ENCODE measurements at regions not wholly inside any gene's neighbourhood (a gene's known extent, or its start where the extent isn't known, plus 50 kb on each side); places are given as distances from the start of the nearest gene placed in this dataset.

DNA sequence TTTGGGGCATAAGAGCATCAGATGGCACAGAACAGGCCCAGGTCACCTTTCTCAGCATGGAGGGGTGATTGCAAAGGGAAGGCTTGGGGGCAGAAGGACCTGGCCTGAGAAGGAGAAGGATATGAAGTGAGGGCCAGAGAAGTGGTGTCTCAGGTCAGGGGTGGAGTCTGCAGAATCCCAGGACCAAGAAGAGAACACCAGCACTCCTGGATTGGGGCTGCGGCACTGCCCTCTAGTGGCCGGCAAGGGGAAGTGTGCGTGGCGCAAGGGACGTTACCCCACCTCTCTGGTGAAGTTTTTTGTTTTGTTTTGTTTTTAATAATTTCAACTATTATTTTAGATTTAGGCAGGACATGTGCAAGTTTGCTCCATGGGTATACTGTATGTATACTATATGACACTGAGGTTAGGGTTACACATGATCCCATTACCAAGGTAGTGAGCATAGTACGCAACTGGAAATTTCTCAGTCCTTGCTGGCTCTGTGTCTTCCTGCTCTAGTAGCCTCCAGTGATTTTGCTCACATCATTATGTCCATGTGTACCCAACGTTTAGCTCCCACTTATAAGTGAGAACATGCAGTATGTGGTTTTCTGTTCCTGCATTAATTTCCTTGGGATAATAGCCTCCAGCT, 1548.6 kb downstream of the EFNA5 start:
- Histone ChIP-seq H3K79me2 (ENCODE audit: insufficient read depth, low read length) (no peaks in the 10 kb centered on the region), H3K9me2 (ENCODE audit: insufficient read depth) (no peaks in the 10 kb centered on the region), H3K9me3 (ENCODE audit: control insufficient read depth in 1 of 2, insufficient read depth in 1 of 2, low read depth in 1 of 2, low read length in 2 of 2) (no peaks in the 10 kb centered on the region), H4K20me1 (ENCODE audit: insufficient read depth) (no peaks in the 10 kb centered on the region), H3K27me3 (ENCODE audit: insufficient read depth, low read length) (no peaks in the 10 kb centered on the region), H2AFZ (ENCODE audit: low read depth, low read length, poor library complexity, severe bottlenecking) (peak overlapping the region; percentile 97), H3K4me2 (ENCODE audit: low read length) (no peak overlapping the region), H3K9ac (ENCODE audit: low read length) (no peak overlapping the region), H3K4me3 (replicated peaks in 1 of 2; ENCODE audit: low read depth in 1 of 2, low read length in 2 of 2) (no peak overlapping the region), H3K36me3 (ENCODE audit: control insufficient read depth in 1 of 2, insufficient read depth in 2 of 2, low read length in 2 of 2) (no peaks in the 10 kb centered on the region), H3K27ac (ENCODE audit: low read depth, low read length) (no peak overlapping the region), H3K4me1 (ENCODE audit: control insufficient read depth in 1 of 2, insufficient read depth in 2 of 2, low read length in 2 of 2) (no peaks in the 10 kb centered on the region)
- TF ChIP-seq ZFX (IDR thresholded peaks at IDR 0.05): no peak
- TF ChIP-seq POLR2AphosphoS5 (IDR thresholded peaks at IDR 0.05; ENCODE audit: low read depth, low read length): no peak
- no peak for TF ChIP-seq EZH2 (IDR thresholded peaks at IDR 0.05)
- TF ChIP-seq RAD21 (IDR thresholded peaks at IDR 0.05; ENCODE audit: low read depth): peak; percentile 69
- TF ChIP-seq, protein P1, sequence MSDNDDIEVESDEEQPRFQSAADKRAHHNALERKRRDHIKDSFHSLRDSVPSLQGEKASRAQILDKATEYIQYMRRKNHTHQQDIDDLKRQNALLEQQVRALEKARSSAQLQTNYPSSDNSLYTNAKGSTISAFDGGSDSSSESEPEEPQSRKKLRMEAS (IDR thresholded peaks at IDR 0.05): no peak
- TF ChIP-seq, protein P2, sequence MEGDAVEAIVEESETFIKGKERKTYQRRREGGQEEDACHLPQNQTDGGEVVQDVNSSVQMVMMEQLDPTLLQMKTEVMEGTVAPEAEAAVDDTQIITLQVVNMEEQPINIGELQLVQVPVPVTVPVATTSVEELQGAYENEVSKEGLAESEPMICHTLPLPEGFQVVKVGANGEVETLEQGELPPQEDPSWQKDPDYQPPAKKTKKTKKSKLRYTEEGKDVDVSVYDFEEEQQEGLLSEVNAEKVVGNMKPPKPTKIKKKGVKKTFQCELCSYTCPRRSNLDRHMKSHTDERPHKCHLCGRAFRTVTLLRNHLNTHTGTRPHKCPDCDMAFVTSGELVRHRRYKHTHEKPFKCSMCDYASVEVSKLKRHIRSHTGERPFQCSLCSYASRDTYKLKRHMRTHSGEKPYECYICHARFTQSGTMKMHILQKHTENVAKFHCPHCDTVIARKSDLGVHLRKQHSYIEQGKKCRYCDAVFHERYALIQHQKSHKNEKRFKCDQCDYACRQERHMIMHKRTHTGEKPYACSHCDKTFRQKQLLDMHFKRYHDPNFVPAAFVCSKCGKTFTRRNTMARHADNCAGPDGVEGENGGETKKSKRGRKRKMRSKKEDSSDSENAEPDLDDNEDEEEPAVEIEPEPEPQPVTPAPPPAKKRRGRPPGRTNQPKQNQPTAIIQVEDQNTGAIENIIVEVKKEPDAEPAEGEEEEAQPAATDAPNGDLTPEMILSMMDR (IDR thresholded peaks at IDR 0.05 in 2 of 3, conservative IDR thresholded peaks at IDR 0.05 in 1 of 3; ENCODE audit: borderline replicate concordance in 1 of 3, insufficient read depth in 1 of 3, low read depth in 2 of 3, low read length in 2 of 3): peak; percentile 25 to 96 (median 96); a peak in 5 of 6 replicates
- TF ChIP-seq POLR2A (IDR thresholded peaks at IDR 0.05; ENCODE audit: borderline replicate concordance, extremely low read depth, insufficient read depth, insufficient read length): no peak
- peak; percentile 96 for ATAC-seq
- POLR2A ChIA-PET: no interaction called here
- RAD21 ChIA-PET (ENCODE audit: low non-redundant PET in 1 of 2, low total read pairs in 2 of 2, uncharacterized antibody in 2 of 2, unreplicated experiment in 2 of 2): no interaction called here
- intact Hi-C loops (cut with micrococcal nuclease): loop anchor here (5.0 to 10.0 kb wide), 2 partner anchors 617 to 1550 kb away; partner anchors contain the start of gene EFNA5
- CTCF ChIA-PET: no interaction called here
- DNase-seq (ENCODE audit: low read depth, low spot score): peak; percentile 8
- BruUV-seq (replicated peaks): no TSS peak

DNA sequence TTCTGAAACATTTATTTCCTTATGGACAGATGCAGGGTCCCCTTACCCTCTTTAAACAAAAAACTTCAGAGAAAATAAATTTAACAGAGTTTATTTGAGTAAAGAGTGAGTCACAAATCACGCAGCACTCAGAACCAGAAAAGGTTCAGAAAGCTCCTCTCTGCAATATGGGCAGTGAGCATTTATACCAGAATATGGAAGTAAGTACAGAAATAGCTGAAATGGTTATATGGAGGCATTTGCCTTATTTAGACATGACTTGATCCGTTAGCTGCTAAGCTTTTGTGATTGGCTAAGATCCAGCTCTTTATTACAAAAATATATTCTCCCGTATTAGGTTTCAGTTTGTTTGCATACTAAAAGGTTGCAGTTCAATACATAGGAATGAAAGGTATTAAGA, 1554.1 kb downstream of the EFNA5 start:
- H3K9ac ChIP-seq (ENCODE audit: low read length): no peak overlapping the region
- H3K4me2 ChIP-seq (ENCODE audit: low read length): no peak overlapping the region
- no peaks in the 10 kb centered on the region for H3K36me3 ChIP-seq (ENCODE audit: control insufficient read depth in 1 of 2, insufficient read depth in 2 of 2, low read length in 2 of 2)
- intact Hi-C loops (cut with micrococcal nuclease): no loop called here
- no peak for DNase-seq (ENCODE audit: low read depth, low spot score)
- H3K9me2 ChIP-seq (ENCODE audit: insufficient read depth): no peaks in the 10 kb centered on the region
- no peak overlapping the region for H2AFZ ChIP-seq (ENCODE audit: low read depth, low read length, poor library complexity, severe bottlenecking)
- no peak overlapping the region for H3K27ac ChIP-seq (ENCODE audit: low read depth, low read length)
- no peaks in the 10 kb centered on the region for H3K4me1 ChIP-seq (ENCODE audit: control insufficient read depth in 1 of 2, insufficient read depth in 2 of 2, low read length in 2 of 2)
- no TSS peak for BruUV-seq (replicated peaks)
- H3K4me3 ChIP-seq (replicated peaks in 1 of 2; ENCODE audit: low read depth in 1 of 2, low read length in 2 of 2): no peak overlapping the region
- CTCF ChIA-PET: no interaction called here
- no peaks in the 10 kb centered on the region for H4K20me1 ChIP-seq (ENCODE audit: insufficient read depth)
- no peaks in the 10 kb centered on the region for H3K9me3 ChIP-seq (ENCODE audit: control insufficient read depth in 1 of 2, insufficient read depth in 1 of 2, low read depth in 1 of 2, low read length in 2 of 2)
- RAD21 ChIA-PET (ENCODE audit: low non-redundant PET in 1 of 2, low total read pairs in 2 of 2, uncharacterized antibody in 2 of 2, unreplicated experiment in 2 of 2): no interaction called here
- no peaks in the 10 kb centered on the region for H3K79me2 ChIP-seq (ENCODE audit: insufficient read depth, low read length)
- ATAC-seq: no peak
- H3K27me3 ChIP-seq (ENCODE audit: insufficient read depth, low read length): no peaks in the 10 kb centered on the region
- POLR2A ChIA-PET: no interaction called here
- TF ChIP-seq, protein P1 (IDR thresholded peaks at IDR 0.05): no peak
- TF ChIP-seq SRF (IDR thresholded peaks at IDR 0.05; ENCODE audit: low read depth): no peak
- TF ChIP-seq, protein P2 (IDR thresholded peaks at IDR 0.05 in 2 of 3, conservative IDR thresholded peaks at IDR 0.05 in 1 of 3; ENCODE audit: borderline replicate concordance in 1 of 3, insufficient read depth in 1 of 3, low read depth in 2 of 3, low read length in 2 of 3): no peak
- no peak for TF ChIP-seq YY1 (IDR thresholded peaks at IDR 0.05; ENCODE audit: extremely low read depth, insufficient replicate concordance, low read depth, low read length)
- TF ChIP-seq POLR2AphosphoS5 (IDR thresholded peaks at IDR 0.05; ENCODE audit: low read depth, low read length): no peak
- no peak for TF ChIP-seq ZNF274 (IDR thresholded peaks at IDR 0.05; ENCODE audit: low read depth, low read length)
- TF ChIP-seq CEBPB (IDR thresholded peaks at IDR 0.05; ENCODE audit: low read depth): no peak
- TF ChIP-seq TCF7L2 (IDR thresholded peaks at IDR 0.05; ENCODE audit: borderline replicate concordance, extremely low read depth, insufficient read depth, insufficient read length): no peak
- TF ChIP-seq EZH2phosphoT487 (IDR thresholded peaks at IDR 0.05; ENCODE audit: borderline replicate concordance): no peak
- no peak for TF ChIP-seq EZH2 (IDR thresholded peaks at IDR 0.05)
- TF ChIP-seq, protein P3, sequence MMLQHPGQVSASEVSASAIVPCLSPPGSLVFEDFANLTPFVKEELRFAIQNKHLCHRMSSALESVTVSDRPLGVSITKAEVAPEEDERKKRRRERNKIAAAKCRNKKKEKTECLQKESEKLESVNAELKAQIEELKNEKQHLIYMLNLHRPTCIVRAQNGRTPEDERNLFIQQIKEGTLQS (IDR thresholded peaks at IDR 0.05): no peak

Data from HCT116 (cell line).